HG03045 (cell line): ENCODE measurements at regions not wholly inside any gene's neighbourhood (a gene's known extent, or its start where the extent isn't known, plus 50 kb on each side); places are given as distances from the start of the nearest gene placed in this dataset.
"Not testable (repeated sequence)": the region's sequence is repeated elsewhere in the genome, so short reads cannot be mapped to it uniquely, and the experiment has no call there.

ENCODE experiments used
- ATAC-seq: cut with Tn5 transposase; IDR thresholded peaks from one replicate; pipeline ENCODE4 v1.9.1; 2021; ENCODE audit warnings: mild to moderate bottlenecking, moderate library complexity; ENCODE audit not compliant: unreplicated experiment

- ATAC-seq = not testable (repeated sequence)
Observed at GRCh38 chr21:17327715-17328114, 185.1 kb upstream of the CXADR start.

GRCh38 chr21:17334484-17334883 is 178.4 kb upstream of the CXADR start:
- ATAC-seq = no peak

GRCh38 chr21:17340081-17340480 is 172.8 kb upstream of the CXADR start:
- ATAC-seq = no peak

- ATAC-seq = no peak
Observed at GRCh38 chr21:17343055-17343454, 169.8 kb upstream of the CXADR start.

- ATAC-seq = no peak
Observed at GRCh38 chr21:17348357-17348756, 164.5 kb upstream of the CXADR start.

- no peak for ATAC-seq
Observed at GRCh38 chr21:17348849-17349248, 164.0 kb upstream of the CXADR start.

GRCh38 chr21:17351766-17352165 is 161.1 kb upstream of the CXADR start:
- ATAC-seq = no peak

- ATAC-seq = no peak
Observed at GRCh38 chr21:17352996-17353655, 159.7 kb upstream of the CXADR start.

- ATAC-seq = no peak
Observed at GRCh38 chr21:17359781-17360180, 153.1 kb upstream of the CXADR start.

GRCh38 chr21:17368748-17369363 is 144.0 kb upstream of the CXADR start:
- ATAC-seq = no peak

GRCh38 chr21:17370263-17370662 is 142.6 kb upstream of the CXADR start:
- ATAC-seq = no peak

- ATAC-seq = no peak
Observed at GRCh38 chr21:17370916-17371315, 141.9 kb upstream of the CXADR start.

- no peak for ATAC-seq
Observed at GRCh38 chr21:17371450-17371849, 141.4 kb upstream of the CXADR start.

- ATAC-seq = no peak
Observed at GRCh38 chr21:17372200-17372599, 140.6 kb upstream of the CXADR start.

GRCh38 chr21:17386498-17386897 is 126.3 kb upstream of the CXADR start:
- ATAC-seq = no peak

- ATAC-seq = no peak
Observed at GRCh38 chr21:17387030-17387617, 125.7 kb upstream of the CXADR start.

- no peak for ATAC-seq
Observed at GRCh38 chr21:17388226-17388625, 124.6 kb upstream of the CXADR start.

GRCh38 chr21:17389311-17389710 is 123.5 kb upstream of the CXADR start:
- no peak for ATAC-seq

- ATAC-seq = no peak
Observed at GRCh38 chr21:17390569-17390968, 122.3 kb upstream of the CXADR start.

- no peak for ATAC-seq
Observed at GRCh38 chr21:17391811-17392340, 121.0 kb upstream of the CXADR start.

GRCh38 chr21:17393413-17393812 is 119.4 kb upstream of the CXADR start:
- no peak for ATAC-seq

GRCh38 chr21:17396948-17397347 is 115.9 kb upstream of the CXADR start:
- ATAC-seq = no peak
